H1 (cell line): ENCODE measurements at regions not wholly inside any gene's neighbourhood (a gene's known extent, or its start where the extent isn't known, plus 50 kb on each side); places are given as distances from the start of the nearest gene placed in this dataset.

Experiments
- CTCF ChIP-seq, 3 experiments: IDR thresholded peaks; 1 replicate in 2 of 3; 2 replicates in 1 of 3; pipeline versions ENCODE4 v1.5.1 to v1.6.1; 2011; ENCODE audit warnings: low read length in 3 of 3, mild to moderate bottlenecking in 3 of 3, inconsistent platforms in 2 of 3, low read depth in 1 of 3, moderate library complexity in 1 of 3; ENCODE audit not compliant: insufficient read depth in 1 of 3; ENCODE audit errors: control extremely low read depth in 1 of 3
- EP300 ChIP-seq, 2 experiments: IDR thresholded peaks; 1 replicate in 1 of 2; 2 replicates in 1 of 2; pipeline ENCODE4 v1.6.1; 2011 to 2012; ENCODE audit warnings: low read depth in 2 of 2, low read length in 2 of 2, mild to moderate bottlenecking in 2 of 2, borderline replicate concordance in 1 of 2, inconsistent platforms in 1 of 2, moderate library complexity in 1 of 2
- JUN ChIP-seq: IDR thresholded peaks from 2 replicates; pipeline ENCODE4 v1.6.1; 2011; ENCODE audit warnings: low read depth, mild to moderate bottlenecking, improper control_type of control experiment, low read length
- POLR2A ChIP-seq, 2 experiments: IDR thresholded peaks; 1 replicate in 1 of 2; 2 replicates in 1 of 2; pipeline ENCODE4 v1.6.1; 2011; ENCODE audit warnings: low read depth in 2 of 2, low read length in 2 of 2, mild to moderate bottlenecking in 2 of 2; ENCODE audit errors: control extremely low read depth in 1 of 2
- RFX5 ChIP-seq: IDR thresholded peaks from 2 replicates; pipeline ENCODE4 v1.6.1; 2011; ENCODE audit warnings: low read depth, low read length, improper control_type of control experiment, borderline replicate concordance
- RNF2 ChIP-seq: fragments of 200-900, 300-1000 bp; sonication (generic); IDR thresholded peaks from 2 replicates; pipeline ENCODE4 v1.7.1; 2016; ENCODE audit warnings: borderline replicate concordance, low read depth, mild to moderate bottlenecking, antibody characterized with exemption, low read length; ENCODE audit not compliant: poor library complexity, severe bottlenecking; ENCODE audit errors: missing control alignments
- YY1 ChIP-seq: IDR thresholded peaks from 2 replicates; pipeline ENCODE4 v1.6.1; 2011; ENCODE audit warnings: low read depth, mild to moderate bottlenecking, low read length
- ZNF274 ChIP-seq: IDR thresholded peaks from 2 replicates; pipeline ENCODE4 v1.7.0; 2012; ENCODE audit warnings: low read length, borderline replicate concordance; ENCODE audit errors: extremely low read depth

GRCh38 chr2:180254872-180255271 is 247.8 kb upstream of the CWC22 start:
- no peak for TF ChIP-seq CTCF (IDR thresholded peaks at IDR 0.05; ENCODE audit: control extremely low read depth in 1 of 3, insufficient read depth in 1 of 3, low read depth in 1 of 3, low read length in 3 of 3)
- no peak for TF ChIP-seq RFX5
- no peak for TF ChIP-seq YY1
- no peak for TF ChIP-seq JUN
- TF ChIP-seq ZNF274 = no peak
- TF ChIP-seq RNF2 = no peak
- TF ChIP-seq POLR2A (IDR thresholded peaks at IDR 0.05; ENCODE audit: control extremely low read depth in 1 of 2, low read depth in 2 of 2, low read length in 2 of 2) = no peak
- no peak for TF ChIP-seq EP300 (IDR thresholded peaks at IDR 0.05; ENCODE audit: borderline replicate concordance in 1 of 2, low read depth in 2 of 2, low read length in 2 of 2)
